ENCODE measurements at regions not wholly inside any gene's neighbourhood (a gene's known extent, or its start where the extent isn't known, plus 50 kb on each side); places are given as distances from the start of the nearest gene placed in this dataset.

- TF ChIP-seq CTCF (conservative IDR thresholded peaks at IDR 0.05; ENCODE audit: low read depth, low read length) = no peak
- TF ChIP-seq POLR2A (IDR thresholded peaks at IDR 0.05; ENCODE audit: low read depth, low read length) = no peak
- no peak for TF ChIP-seq FOS (IDR thresholded peaks at IDR 0.05; ENCODE audit: low read depth, low read length)
- TF ChIP-seq RFX5 (IDR thresholded peaks at IDR 0.05; ENCODE audit: low read depth, low read length) = no peak
Measured at GRCh38 chr4:180310616-180311015, 1932.6 kb upstream of the TENM3 start.

All from IMR-90 (cell line).